Esophagus squamous epithelium (tissue), 4 donors: ENCODE measurements at regions not wholly inside any gene's neighbourhood (a gene's known extent, or its start where the extent isn't known, plus 50 kb on each side); places are given as distances from the start of the nearest gene placed in this dataset.

Source experiments
- CTCF ChIP-seq, 6 experiments: fragments of 450-650 bp in 4 of 6; fragments of 200-600 bp in 2 of 6; sonication (generic) in 2 of 6; IDR thresholded peaks; one replicate each; pipeline ENCODE4 v1.5.1; 2016 to 2019; ENCODE audit warnings: antibody characterized with exemption in 6 of 6, mild to moderate bottlenecking in 4 of 6, moderate library complexity in 4 of 6
- POLR2A ChIP-seq, 4 donors: fragments of 450-650 bp; IDR thresholded peaks; one replicate each; pipeline ENCODE4 v1.6.1; 2017; ENCODE audit warnings: antibody characterized with exemption in 4 of 4, mild to moderate bottlenecking in 4 of 4, moderate library complexity in 3 of 4

GRCh38 chr3:56998076-56998529, 62.4 kb upstream of the SPATA12 start:
- TF ChIP-seq CTCF (IDR thresholded peaks at IDR 0.05) (no peak), POLR2A (IDR thresholded peaks at IDR 0.05) (no peak)
